H1 (cell line): ENCODE measurements at regions not wholly inside any gene's neighbourhood (a gene's known extent, or its start where the extent isn't known, plus 50 kb on each side); places are given as distances from the start of the nearest gene placed in this dataset.

ENCODE experiments used
- ASH2L ChIP-seq: fragments of 200-600, 300-600 bp; sonication (generic); IDR thresholded peaks from one replicate; pipeline ENCODE4 v1.7.1; 2017; ENCODE audit warnings: low read length
- SP2 ChIP-seq: IDR thresholded peaks from 2 replicates; pipeline ENCODE4 v1.6.1; 2012; ENCODE audit warnings: mild to moderate bottlenecking, low read length, inconsistent platforms
- TAF7 ChIP-seq: optimal IDR thresholded peaks from 2 replicates; pipeline ENCODE3; 2011; ENCODE audit warnings: low read depth, mild to moderate bottlenecking, inconsistent platforms, low read length, moderate library complexity, borderline replicate concordance
- TCF12 ChIP-seq: IDR thresholded peaks from 2 replicates; pipeline ENCODE4 v1.6.1; 2011; ENCODE audit warnings: low read depth, mild to moderate bottlenecking, low read length
- YY1 ChIP-seq: IDR thresholded peaks from 2 replicates; pipeline ENCODE4 v1.6.1; 2011; ENCODE audit warnings: low read depth, mild to moderate bottlenecking, low read length

GRCh38 chr2:30326497-30326896, 95.2 kb downstream of the LBH start (continued):
- TF ChIP-seq TCF12: no peak
- no peak for TF ChIP-seq ASH2L
- TF ChIP-seq TAF7: no peak
- no peak for TF ChIP-seq YY1
- TF ChIP-seq SP2: no peak
